BJ (cell line): ENCODE measurements at regions not wholly inside any gene's neighbourhood (a gene's known extent, or its start where the extent isn't known, plus 50 kb on each side); places are given as distances from the start of the nearest gene placed in this dataset.

Experiments used
- CTCF ChIA-PET: fragments of 350-600 bp; formaldehyde crosslinking; extraction: SDS; loops from one replicate; lab custom pipeline; 2021; ENCODE audit warnings: antibody characterized with exemption, inconsistent platforms; lab: Yijun Ruan, JAX
- POLR2A ChIA-PET: fragments of 300-600 bp; sonication (Branson Sonifier 250); formaldehyde crosslinking; extraction: SDS; loops from one replicate; lab custom pipeline; 2021; ENCODE audit warnings: antibody characterized with exemption; lab: Charles Lee
- DNase-seq: peaks from one replicate; pipeline ENCODE4 v3.0.0-alpha.2; 2011; ENCODE audit warnings: low read depth
- H3K27me3 ChIP-seq: 2 replicates; pipeline ENCODE4 v1.6.0; 2011; ENCODE audit warnings: low read length; ENCODE audit not compliant: control insufficient read depth, insufficient read depth
- H3K36me3 ChIP-seq: 2 replicates; pipeline ENCODE4 v1.5.1; 2011; ENCODE audit warnings: low read length; ENCODE audit not compliant: control insufficient read depth, insufficient read depth
- H3K4me3 ChIP-seq: 2 replicates; pipeline ENCODE4 v1.5.1; 2011; ENCODE audit warnings: low read depth, mild to moderate bottlenecking, control low read depth, low read length
- CTCF ChIP-seq: IDR thresholded peaks from 2 replicates; pipeline ENCODE4 v1.5.1; 2011; ENCODE audit warnings: low read depth, mild to moderate bottlenecking, control low read depth, inconsistent platforms, low read length, moderate library complexity; ENCODE audit not compliant: insufficient read depth

GRCh38 chr7:52758356-52758755, 277.1 kb upstream of the POM121L12 start:
- TF ChIP-seq CTCF = no peak
- ChIA-PET CTCF (no interaction called here), POLR2A (no interaction called here)
- Histone ChIP-seq H3K4me3 (no peak overlapping the region), H3K36me3 (no peaks in the 10 kb centered on the region), H3K27me3 (no peaks in the 10 kb centered on the region)
- DNase-seq = no peak

GRCh38 chr7:52753855-52754254, 281.6 kb upstream of the POM121L12 start:
- TF ChIP-seq CTCF = no peak
- Histone ChIP-seq H3K4me3 (no peak overlapping the region), H3K36me3 (no peaks in the 10 kb centered on the region), H3K27me3 (no peaks in the 10 kb centered on the region)
- no peak for DNase-seq
- CTCF ChIA-PET = no interaction called here
- POLR2A ChIA-PET = no interaction called here

- Histone ChIP-seq H3K36me3 (no peaks in the 10 kb centered on the region), H3K27me3 (no peaks in the 10 kb centered on the region), H3K4me3 (no peak overlapping the region)
- ChIA-PET POLR2A (no interaction called here), CTCF (no interaction called here)
- no peak for DNase-seq
- TF ChIP-seq CTCF = no peak
Measured at GRCh38 chr7:52752891-52753290, 282.5 kb upstream of the POM121L12 start.

GRCh38 chr7:52749880-52750279, 285.6 kb upstream of the POM121L12 start:
- POLR2A ChIA-PET = no interaction called here
- no peak for DNase-seq
- Histone ChIP-seq H3K4me3 (no peak overlapping the region), H3K36me3 (no peaks in the 10 kb centered on the region), H3K27me3 (no peaks in the 10 kb centered on the region)
- CTCF ChIA-PET = no interaction called here
- TF ChIP-seq CTCF = no peak

- no peaks in the 10 kb centered on the region for H3K27me3 ChIP-seq
- ChIA-PET CTCF (no interaction called here), POLR2A (no interaction called here)
- no peaks in the 10 kb centered on the region for H3K36me3 ChIP-seq
- DNase-seq = no peak
- H3K4me3 ChIP-seq = no peak overlapping the region
- no peak for TF ChIP-seq CTCF
Measured at GRCh38 chr7:52747817-52748216, 287.6 kb upstream of the POM121L12 start.
